Testis (tissue), 2 donors: ENCODE measurements at regions not wholly inside any gene's neighbourhood (a gene's known extent, or its start where the extent isn't known, plus 50 kb on each side); places are given as distances from the start of the nearest gene placed in this dataset.

Experiments
- CTCF ChIP-seq, 3 experiments: fragments of 450-650 bp in 2 of 3; fragments of 200-600 bp in 1 of 3; sonication (generic) in 1 of 3; IDR thresholded peaks; one replicate each; pipeline ENCODE4 v1.5.1; 2016 to 2019; ENCODE audit warnings: antibody characterized with exemption in 3 of 3, mild to moderate bottlenecking in 2 of 3, moderate library complexity in 1 of 3
- POLR2A ChIP-seq: fragments of 450-650 bp; IDR thresholded peaks from one replicate; pipeline ENCODE4 v1.6.1; 2017; ENCODE audit warnings: antibody characterized with exemption, mild to moderate bottlenecking, moderate library complexity

GRCh38 chr20:6705926-6706548, 61.4 kb upstream of the BMP2 start:
- TF ChIP-seq CTCF (IDR thresholded peaks at IDR 0.05) (no peak), POLR2A (no peak)
